ENCODE measurements at regions not wholly inside any gene's neighbourhood (a gene's known extent, or its start where the extent isn't known, plus 50 kb on each side); places are given as distances from the start of the nearest gene placed in this dataset.

GRCh38 chr15:62977952-62978811 is 64.4 kb upstream of the TPM1 start:
- H3K27me3 Mint-ChIP-seq: peaks cover 18% of the 10 kb centered on the region
- no peaks in the 10 kb centered on the region for H3K9me3 Mint-ChIP-seq
- intact Hi-C loops (cut with micrococcal nuclease): no loop called here
- no peaks in the 10 kb centered on the region for H3K36me3 Mint-ChIP-seq (ENCODE audit: low read depth)
- no peaks in the 10 kb centered on the region for H3K4me1 Mint-ChIP-seq (ENCODE audit: low read depth)
- H3K4me3 Mint-ChIP-seq: no peak overlapping the region
- no peak overlapping the region for H3K27ac Mint-ChIP-seq

GRCh38 chr15:62979252-62979651 is 63.3 kb upstream of the TPM1 start:
- Mint-ChIP-seq H3K4me1 (ENCODE audit: low read depth) (no peaks in the 10 kb centered on the region), H3K27ac (no peak overlapping the region), H3K9me3 (no peaks in the 10 kb centered on the region), H3K4me3 (no peak overlapping the region), H3K36me3 (ENCODE audit: low read depth) (no peaks in the 10 kb centered on the region), H3K27me3 (peaks cover 13% of the 10 kb centered on the region)
- intact Hi-C loops (cut with micrococcal nuclease): no loop called here

- no peaks in the 10 kb centered on the region for H3K4me1 Mint-ChIP-seq (ENCODE audit: low read depth)
- peaks cover 17% of the 10 kb centered on the region for H3K27me3 Mint-ChIP-seq
- no peak overlapping the region for H3K4me3 Mint-ChIP-seq
- H3K9me3 Mint-ChIP-seq: no peaks in the 10 kb centered on the region
- no peaks in the 10 kb centered on the region for H3K36me3 Mint-ChIP-seq (ENCODE audit: low read depth)
- intact Hi-C loops (cut with micrococcal nuclease): no loop called here
- no peak overlapping the region for H3K27ac Mint-ChIP-seq
Measured at GRCh38 chr15:62981071-62981470, 61.5 kb upstream of the TPM1 start.

GRCh38 chr15:62983956-62984355 is 58.6 kb upstream of the TPM1 start:
- intact Hi-C loops (cut with micrococcal nuclease): no loop called here
- H3K27ac Mint-ChIP-seq: no peak overlapping the region
- no peak overlapping the region for H3K4me3 Mint-ChIP-seq
- H3K27me3 Mint-ChIP-seq: peaks cover 14% of the 10 kb centered on the region
- no peaks in the 10 kb centered on the region for H3K36me3 Mint-ChIP-seq (ENCODE audit: low read depth)
- no peaks in the 10 kb centered on the region for H3K9me3 Mint-ChIP-seq
- H3K4me1 Mint-ChIP-seq (ENCODE audit: low read depth): no peaks in the 10 kb centered on the region

- no peak overlapping the region for H3K27ac Mint-ChIP-seq
- intact Hi-C loops (cut with micrococcal nuclease): no loop called here
- H3K9me3 Mint-ChIP-seq: no peaks in the 10 kb centered on the region
- peaks cover 16% of the 10 kb centered on the region for H3K27me3 Mint-ChIP-seq
- no peaks in the 10 kb centered on the region for H3K36me3 Mint-ChIP-seq (ENCODE audit: low read depth)
- no peaks in the 10 kb centered on the region for H3K4me1 Mint-ChIP-seq (ENCODE audit: low read depth)
- no peak overlapping the region for H3K4me3 Mint-ChIP-seq
Measured at GRCh38 chr15:62985768-62986167, 56.8 kb upstream of the TPM1 start.

GRCh38 chr15:62986948-62987347 is 55.6 kb upstream of the TPM1 start:
- H3K27me3 Mint-ChIP-seq: peaks cover 18% of the 10 kb centered on the region
- H3K36me3 Mint-ChIP-seq (ENCODE audit: low read depth): no peaks in the 10 kb centered on the region
- no peak overlapping the region for H3K4me3 Mint-ChIP-seq
- intact Hi-C loops (cut with micrococcal nuclease): no loop called here
- no peak overlapping the region for H3K27ac Mint-ChIP-seq
- no peaks in the 10 kb centered on the region for H3K9me3 Mint-ChIP-seq
- H3K4me1 Mint-ChIP-seq (ENCODE audit: low read depth): no peaks in the 10 kb centered on the region

GRCh38 chr15:62988701-62989100 is 53.8 kb upstream of the TPM1 start:
- Mint-ChIP-seq H3K36me3 (ENCODE audit: low read depth) (no peaks in the 10 kb centered on the region), H3K4me3 (no peak overlapping the region), H3K27me3 (peaks cover 23% of the 10 kb centered on the region), H3K4me1 (ENCODE audit: low read depth) (no peaks in the 10 kb centered on the region), H3K27ac (no peak overlapping the region), H3K9me3 (no peaks in the 10 kb centered on the region)
- intact Hi-C loops (cut with micrococcal nuclease): no loop called here

GRCh38 chr15:62989366-62990055 is 53.0 kb upstream of the TPM1 start:
- intact Hi-C loops (cut with micrococcal nuclease): no loop called here
- Mint-ChIP-seq H3K9me3 (no peaks in the 10 kb centered on the region), H3K36me3 (ENCODE audit: low read depth) (no peaks in the 10 kb centered on the region), H3K27me3 (peaks cover 23% of the 10 kb centered on the region), H3K4me3 (no peak overlapping the region), H3K4me1 (ENCODE audit: low read depth) (no peaks in the 10 kb centered on the region), H3K27ac (no peak overlapping the region)

GRCh38 chr15:62991698-62992097 is 50.8 kb upstream of the TPM1 start:
- intact Hi-C loops (cut with micrococcal nuclease): no loop called here

GRCh38 chr15:62992302-62992701 is 50.2 kb upstream of the TPM1 start:
- H3K36me3 Mint-ChIP-seq (ENCODE audit: low read depth): no peaks in the 10 kb centered on the region
- H3K9me3 Mint-ChIP-seq: no peaks in the 10 kb centered on the region
- intact Hi-C loops (cut with micrococcal nuclease): no loop called here
- no peak overlapping the region for H3K4me3 Mint-ChIP-seq
- no peak overlapping the region for H3K27ac Mint-ChIP-seq
- H3K27me3 Mint-ChIP-seq: peaks cover 20% of the 10 kb centered on the region
- peaks cover 10% of the 10 kb centered on the region for H3K4me1 Mint-ChIP-seq (ENCODE audit: low read depth)

More at GRCh38 chr15:62991698-62992097, 50.8 kb upstream of the TPM1 start:
- Mint-ChIP-seq H3K27me3 (peaks cover 20% of the 10 kb centered on the region), H3K4me3 (no peak overlapping the region), H3K4me1 (ENCODE audit: low read depth) (peaks cover 10% of the 10 kb centered on the region), H3K27ac (no peak overlapping the region), H3K36me3 (ENCODE audit: low read depth) (no peaks in the 10 kb centered on the region), H3K9me3 (no peaks in the 10 kb centered on the region)
